Stimulated activated CD8-positive, alpha-beta memory T cell treated with anti-CD3 and anti-CD28 coated beads, Interleukin-2, amount 100 ng/mL, for 48 hours (primary cell): ENCODE measurements at regions not wholly inside any gene's neighbourhood (a gene's known extent, or its start where the extent isn't known, plus 50 kb on each side); places are given as distances from the start of the nearest gene placed in this dataset.

Experiments used
- DNase-seq, 2 donors: peaks; one replicate each; pipeline ENCODE4 v3.0.0-alpha.2; 2020; ENCODE audit warnings: low read depth in 2 of 2

- no peak for DNase-seq
Observed at GRCh38 chr6:56378507-56378906, 131.1 kb upstream of the COL21A1 start.

GRCh38 chr6:56377295-56377694 lies 129.9 kb upstream of the COL21A1 start:
- DNase-seq, result no peak

GRCh38 chr6:56375806-56376205 lies 128.4 kb upstream of the COL21A1 start:
- DNase-seq, result no peak

- DNase-seq, result no peak
Observed at GRCh38 chr6:56374841-56375369, 127.5 kb upstream of the COL21A1 start.

GRCh38 chr6:56372406-56372995 lies 125.1 kb upstream of the COL21A1 start:
- DNase-seq, result no peak

GRCh38 chr6:56370561-56371211 lies 123.3 kb upstream of the COL21A1 start:
- DNase-seq, result no peak

GRCh38 chr6:56370127-56370540 lies 122.8 kb upstream of the COL21A1 start:
- DNase-seq, result no peak

- no peak for DNase-seq
Observed at GRCh38 chr6:56368491-56368890, 121.1 kb upstream of the COL21A1 start.

GRCh38 chr6:56366141-56366852 lies 118.9 kb upstream of the COL21A1 start:
- no peak for DNase-seq

- no peak for DNase-seq
Observed at GRCh38 chr6:56364827-56365339, 117.5 kb upstream of the COL21A1 start.

GRCh38 chr6:56364431-56364826 lies 117.0 kb upstream of the COL21A1 start:
- no peak for DNase-seq

- no peak for DNase-seq
Observed at GRCh38 chr6:56363796-56364430, 116.5 kb upstream of the COL21A1 start.

- no peak for DNase-seq
Observed at GRCh38 chr6:56361812-56362211, 114.4 kb upstream of the COL21A1 start.

GRCh38 chr6:56359201-56359899 lies 112.0 kb upstream of the COL21A1 start:
- peak in 1 of 2 donors; percentile 23 for DNase-seq

- DNase-seq, result no peak
Observed at GRCh38 chr6:56357616-56358373, 110.4 kb upstream of the COL21A1 start.

GRCh38 chr6:56356426-56356825 lies 109.0 kb upstream of the COL21A1 start:
- no peak for DNase-seq

GRCh38 chr6:56353860-56354259 lies 106.5 kb upstream of the COL21A1 start:
- DNase-seq, result no peak

- no peak for DNase-seq
Observed at GRCh38 chr6:56350628-56351260, 103.4 kb upstream of the COL21A1 start.

GRCh38 chr6:56349194-56349593 lies 101.8 kb upstream of the COL21A1 start:
- no peak for DNase-seq

- DNase-seq, result no peak
Observed at GRCh38 chr6:56348578-56348977, 101.2 kb upstream of the COL21A1 start.
